HG02852 (cell line): ENCODE measurements at regions not wholly inside any gene's neighbourhood (a gene's known extent, or its start where the extent isn't known, plus 50 kb on each side); places are given as distances from the start of the nearest gene placed in this dataset.
"Not testable (repeated sequence)": the region's sequence is repeated elsewhere in the genome, so short reads cannot be mapped to it uniquely, and the experiment has no call there.

Experiments
- ATAC-seq: cut with Tn5 transposase; IDR thresholded peaks from one replicate; pipeline ENCODE4 v1.9.1; 2021; ENCODE audit warnings: mild to moderate bottlenecking, moderate library complexity; ENCODE audit not compliant: unreplicated experiment

GRCh38 chrX:28472926-28473325 lies 114.3 kb upstream of the IL1RAPL1 start:
- ATAC-seq: no peak

- ATAC-seq: peak; percentile 50
Observed at GRCh38 chrX:28487818-28488217, 99.4 kb upstream of the IL1RAPL1 start.

- no peak for ATAC-seq
Observed at GRCh38 chrX:28491322-28491721, 95.9 kb upstream of the IL1RAPL1 start.

- no peak for ATAC-seq
Observed at GRCh38 chrX:28491941-28492340, 95.3 kb upstream of the IL1RAPL1 start.

GRCh38 chrX:28498658-28499057 lies 88.6 kb upstream of the IL1RAPL1 start:
- no peak for ATAC-seq

- ATAC-seq: not testable (repeated sequence)
Observed at GRCh38 chrX:28502667-28503066, 84.6 kb upstream of the IL1RAPL1 start.

- ATAC-seq: not testable (repeated sequence)
Observed at GRCh38 chrX:28507650-28508049, 79.6 kb upstream of the IL1RAPL1 start.

- no peak for ATAC-seq
Observed at GRCh38 chrX:28520786-28521185, 66.5 kb upstream of the IL1RAPL1 start.

- not testable (repeated sequence) for ATAC-seq
Observed at GRCh38 chrX:28528354-28528753, 58.9 kb upstream of the IL1RAPL1 start.
